ENCODE measurements at regions not wholly inside any gene's neighbourhood (a gene's known extent, or its start where the extent isn't known, plus 50 kb on each side); places are given as distances from the start of the nearest gene placed in this dataset.

- TF ChIP-seq EZH2 (IDR thresholded peaks at IDR 0.05; ENCODE audit: low read length) = no peak
- TF ChIP-seq, protein P1, sequence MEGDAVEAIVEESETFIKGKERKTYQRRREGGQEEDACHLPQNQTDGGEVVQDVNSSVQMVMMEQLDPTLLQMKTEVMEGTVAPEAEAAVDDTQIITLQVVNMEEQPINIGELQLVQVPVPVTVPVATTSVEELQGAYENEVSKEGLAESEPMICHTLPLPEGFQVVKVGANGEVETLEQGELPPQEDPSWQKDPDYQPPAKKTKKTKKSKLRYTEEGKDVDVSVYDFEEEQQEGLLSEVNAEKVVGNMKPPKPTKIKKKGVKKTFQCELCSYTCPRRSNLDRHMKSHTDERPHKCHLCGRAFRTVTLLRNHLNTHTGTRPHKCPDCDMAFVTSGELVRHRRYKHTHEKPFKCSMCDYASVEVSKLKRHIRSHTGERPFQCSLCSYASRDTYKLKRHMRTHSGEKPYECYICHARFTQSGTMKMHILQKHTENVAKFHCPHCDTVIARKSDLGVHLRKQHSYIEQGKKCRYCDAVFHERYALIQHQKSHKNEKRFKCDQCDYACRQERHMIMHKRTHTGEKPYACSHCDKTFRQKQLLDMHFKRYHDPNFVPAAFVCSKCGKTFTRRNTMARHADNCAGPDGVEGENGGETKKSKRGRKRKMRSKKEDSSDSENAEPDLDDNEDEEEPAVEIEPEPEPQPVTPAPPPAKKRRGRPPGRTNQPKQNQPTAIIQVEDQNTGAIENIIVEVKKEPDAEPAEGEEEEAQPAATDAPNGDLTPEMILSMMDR (optimal IDR thresholded peaks at IDR 0.05 in 1 of 3, IDR thresholded peaks at IDR 0.05 in 1 of 3, conservative IDR thresholded peaks at IDR 0.05 in 1 of 3; ENCODE audit: extremely low read depth in 1 of 3, insufficient read depth in 2 of 3, low read length in 3 of 3) = no peak
- H3K27ac ChIP-seq (ENCODE audit: control insufficient read depth, insufficient read depth, low read length) = no peak overlapping the region
- DNase-seq (ENCODE audit: low read depth, low spot score) (no peak), FAIRE-seq (no peak)
- no peak overlapping the region for H2AFZ ChIP-seq (ENCODE audit: control insufficient read depth, low read length)
- H3K79me2 ChIP-seq (ENCODE audit: control insufficient read depth, insufficient read depth, low read length) = no peaks in the 10 kb centered on the region
- no peaks in the 10 kb centered on the region for H3K4me1 ChIP-seq (ENCODE audit: control insufficient read depth, extremely low read depth, insufficient read depth, low read length)
- no peaks in the 10 kb centered on the region for H3K36me3 ChIP-seq (ENCODE audit: control insufficient read depth in 2 of 2, extremely low read depth in 1 of 2, insufficient read depth in 2 of 2, low read length in 2 of 2)
- H3K4me2 ChIP-seq (ENCODE audit: control insufficient read depth, extremely low read depth, insufficient read depth, low read depth, low read length) = no peak overlapping the region
- dilution Hi-C loops (cut with MboI; ENCODE audit: extremely low pct_ligation_motif_present, low sequenced_read_pairs) = no loop called here
- H3K4me3 ChIP-seq (ENCODE audit: control insufficient read depth in 2 of 3, extremely low read depth in 1 of 3, insufficient read depth in 2 of 3, low read depth in 1 of 3, low read length in 3 of 3) = no peak overlapping the region
- no peaks in the 10 kb centered on the region for H3K27me3 ChIP-seq (ENCODE audit: control insufficient read depth, extremely low read depth, insufficient read depth, low read length)
- no peaks in the 10 kb centered on the region for H3K9me3 ChIP-seq (ENCODE audit: control insufficient read depth, low read depth, low read length)
- H4K20me1 ChIP-seq (ENCODE audit: control insufficient read depth, extremely low read depth, insufficient read depth, low read length) = no peaks in the 10 kb centered on the region
- H3K9me1 ChIP-seq (ENCODE audit: control insufficient read depth, extremely low read depth, insufficient read depth, low read length) = no peaks in the 10 kb centered on the region
- H3K9ac ChIP-seq (ENCODE audit: control insufficient read depth, extremely low read depth, insufficient read depth, low read length) = no peak overlapping the region
Measured at GRCh38 chr14:48748151-48748675, 838.0 kb downstream of the RPS29 start.

- H3K4me1 ChIP-seq (ENCODE audit: control insufficient read depth, extremely low read depth, insufficient read depth, low read length) = no peaks in the 10 kb centered on the region
- H3K9me3 ChIP-seq (ENCODE audit: control insufficient read depth, low read depth, low read length) = no peaks in the 10 kb centered on the region
- no peaks in the 10 kb centered on the region for H3K27me3 ChIP-seq (ENCODE audit: control insufficient read depth, extremely low read depth, insufficient read depth, low read length)
- FAIRE-seq (no peak), DNase-seq (ENCODE audit: low read depth, low spot score) (no peak)
- no peak overlapping the region for H3K9ac ChIP-seq (ENCODE audit: control insufficient read depth, extremely low read depth, insufficient read depth, low read length)
- H2AFZ ChIP-seq (ENCODE audit: control insufficient read depth, low read length) = no peak overlapping the region
- no peaks in the 10 kb centered on the region for H3K79me2 ChIP-seq (ENCODE audit: control insufficient read depth, insufficient read depth, low read length)
- H3K4me3 ChIP-seq (ENCODE audit: control insufficient read depth in 2 of 3, extremely low read depth in 1 of 3, insufficient read depth in 2 of 3, low read depth in 1 of 3, low read length in 3 of 3) = no peak overlapping the region
- no peaks in the 10 kb centered on the region for H3K36me3 ChIP-seq (ENCODE audit: control insufficient read depth in 2 of 2, extremely low read depth in 1 of 2, insufficient read depth in 2 of 2, low read length in 2 of 2)
- H4K20me1 ChIP-seq (ENCODE audit: control insufficient read depth, extremely low read depth, insufficient read depth, low read length) = no peaks in the 10 kb centered on the region
- dilution Hi-C loops (cut with MboI; ENCODE audit: extremely low pct_ligation_motif_present, low sequenced_read_pairs) = no loop called here
- TF ChIP-seq, protein P1 (optimal IDR thresholded peaks at IDR 0.05 in 1 of 3, IDR thresholded peaks at IDR 0.05 in 1 of 3, conservative IDR thresholded peaks at IDR 0.05 in 1 of 3; ENCODE audit: extremely low read depth in 1 of 3, insufficient read depth in 2 of 3, low read length in 3 of 3) = no peak
- no peak for TF ChIP-seq EZH2 (IDR thresholded peaks at IDR 0.05; ENCODE audit: low read length)
- H3K9me1 ChIP-seq (ENCODE audit: control insufficient read depth, extremely low read depth, insufficient read depth, low read length) = no peaks in the 10 kb centered on the region
- H3K27ac ChIP-seq (ENCODE audit: control insufficient read depth, insufficient read depth, low read length) = no peak overlapping the region
- no peak overlapping the region for H3K4me2 ChIP-seq (ENCODE audit: control insufficient read depth, extremely low read depth, insufficient read depth, low read depth, low read length)
Measured at GRCh38 chr14:48747561-48748089, 838.6 kb downstream of the RPS29 start.
